MM.1S (cell line): ENCODE measurements at regions not wholly inside any gene's neighbourhood (a gene's known extent, or its start where the extent isn't known, plus 50 kb on each side); places are given as distances from the start of the nearest gene placed in this dataset.

Experiments
- DNase-seq: peaks from one replicate; pipeline ENCODE4 v3.0.0-alpha.2; 2015
- H2AFZ ChIP-seq: fragments of 300-600 bp; sonication (generic); 2 replicates; pipeline ENCODE4 v1.6.0; 2016; ENCODE audit warnings: antibody characterized with exemption, low read length
- H3F3A ChIP-seq: fragments of 300-600 bp; sonication (generic); 2 replicates; pipeline ENCODE4 v1.6.1; 2016; ENCODE audit warnings: mild to moderate bottlenecking, antibody characterized with exemption, low read length, moderate library complexity, mixed read lengths; ENCODE audit not compliant: insufficient read depth
- H3K27ac ChIP-seq: fragments of 300-600 bp; sonication (generic); 2 replicates; pipeline ENCODE4 v1.5.1; 2016; ENCODE audit warnings: mild to moderate bottlenecking, low read length
- H3K27me3 ChIP-seq: fragments of 300-600 bp; sonication (generic); replicated peaks from 2 replicates; pipeline ENCODE4 v1.6.0; 2016; ENCODE audit warnings: low read length; ENCODE audit not compliant: insufficient read depth
- H3K36me3 ChIP-seq: fragments of 300-600 bp; sonication (generic); replicated peaks from 2 replicates; pipeline ENCODE4 v1.6.1; 2016; ENCODE audit warnings: mild to moderate bottlenecking, low read length, mixed read lengths; ENCODE audit not compliant: insufficient read depth
- H3K4me1 ChIP-seq: fragments of 300-600 bp; sonication (generic); 2 replicates; pipeline ENCODE4 v1.6.1; 2016; ENCODE audit warnings: low read length, mixed read lengths
- H3K4me2 ChIP-seq: fragments of 300-600 bp; sonication (generic); 2 replicates; pipeline ENCODE4 v1.6.0; 2016; ENCODE audit warnings: low read depth, low read length
- H3K4me3 ChIP-seq: fragments of 300-600 bp; sonication (generic); 2 replicates; pipeline ENCODE4 v1.5.1; 2016; ENCODE audit warnings: low read length, mixed read lengths
- H3K79me2 ChIP-seq: fragments of 300-600 bp; sonication (generic); 2 replicates; pipeline ENCODE4 v1.6.1; 2016; ENCODE audit warnings: mixed run types, low read length, mixed read lengths
- H3K9ac ChIP-seq: fragments of 300-600 bp; sonication (generic); 2 replicates; pipeline ENCODE4 v1.6.1; 2016; ENCODE audit warnings: low read length, mixed read lengths
- H3K9me2 ChIP-seq: fragments of 300-600 bp; sonication (generic); replicated peaks from 2 replicates; pipeline ENCODE4 v1.6.1; 2016; ENCODE audit warnings: mild to moderate bottlenecking, low read length, mixed read lengths; ENCODE audit not compliant: insufficient read depth
- H3K9me3 ChIP-seq: fragments of 300-600 bp; sonication (generic); replicated peaks from 2 replicates; pipeline ENCODE4 v1.6.1; 2016; ENCODE audit warnings: mild to moderate bottlenecking, low read length, mixed read lengths; ENCODE audit not compliant: insufficient read depth
- H4K20me1 ChIP-seq: fragments of 300-600 bp; sonication (generic); 2 replicates; pipeline ENCODE4 v1.6.1; 2016; ENCODE audit warnings: mild to moderate bottlenecking, low read length, moderate library complexity, mixed read lengths; ENCODE audit not compliant: insufficient read depth
- CTCF ChIP-seq: fragments of 300-600 bp; sonication (generic); IDR thresholded peaks from 2 replicates; pipeline ENCODE4 v1.5.1; 2016; ENCODE audit warnings: antibody characterized with exemption, low read length, mixed read lengths
- EZH2 ChIP-seq: fragments of 300-600 bp; sonication (generic); optimal IDR thresholded peaks from 2 replicates; pipeline ENCODE3; 2017; ENCODE audit warnings: low read depth, mild to moderate bottlenecking, antibody characterized with exemption, low read length, mixed read lengths
- EZH2phosphoT487 ChIP-seq: fragments of 300-600 bp; sonication (generic); IDR thresholded peaks from 2 replicates; pipeline ENCODE4 v1.6.1; 2018; ENCODE audit warnings: antibody characterized with exemption, low read length

- Histone ChIP-seq H3K4me1 (no peaks in the 10 kb centered on the region), H3K4me2 (no peak overlapping the region), H3F3A (no peaks in the 10 kb centered on the region), H3K9me3 (no peaks in the 10 kb centered on the region), H3K9ac (no peak overlapping the region), H2AFZ (no peak overlapping the region), H3K27me3 (no peaks in the 10 kb centered on the region), H3K9me2 (no peaks in the 10 kb centered on the region), H3K79me2 (no peaks in the 10 kb centered on the region), H3K36me3 (no peaks in the 10 kb centered on the region), H4K20me1 (no peaks in the 10 kb centered on the region), H3K27ac (no peak overlapping the region), H3K4me3 (no peak overlapping the region)
- DNase-seq, result no peak
- TF ChIP-seq EZH2phosphoT487, result no peak
- no peak for TF ChIP-seq EZH2
- TF ChIP-seq CTCF, result no peak
These were observed 306.5 kb downstream of the PRDM5 start for GRCh38 chr4:120616041-120616440.

- H3K4me1 ChIP-seq, result no peaks in the 10 kb centered on the region
- H3K9ac ChIP-seq, result no peak overlapping the region
- no peaks in the 10 kb centered on the region for H3K9me3 ChIP-seq
- TF ChIP-seq CTCF (no peak), EZH2phosphoT487 (no peak), EZH2 (no peak)
- H3K79me2 ChIP-seq, result no peaks in the 10 kb centered on the region
- no peak for DNase-seq
- H3F3A ChIP-seq, result no peaks in the 10 kb centered on the region
- H3K36me3 ChIP-seq, result no peaks in the 10 kb centered on the region
- H3K4me2 ChIP-seq, result no peak overlapping the region
- H4K20me1 ChIP-seq, result no peaks in the 10 kb centered on the region
- H3K27ac ChIP-seq, result no peak overlapping the region
- no peak overlapping the region for H3K4me3 ChIP-seq
- H3K9me2 ChIP-seq, result no peaks in the 10 kb centered on the region
- H3K27me3 ChIP-seq, result no peaks in the 10 kb centered on the region
- no peak overlapping the region for H2AFZ ChIP-seq
These were observed 308.7 kb downstream of the PRDM5 start for GRCh38 chr4:120613778-120614177.

- Histone ChIP-seq H3K4me3 (no peak overlapping the region), H3K9me2 (no peaks in the 10 kb centered on the region), H3K36me3 (no peaks in the 10 kb centered on the region), H3K4me1 (no peaks in the 10 kb centered on the region), H3F3A (no peaks in the 10 kb centered on the region), H3K27ac (no peak overlapping the region), H3K4me2 (no peak overlapping the region), H3K9ac (no peak overlapping the region), H3K27me3 (no peaks in the 10 kb centered on the region), H3K79me2 (no peaks in the 10 kb centered on the region), H3K9me3 (no peaks in the 10 kb centered on the region), H2AFZ (no peak overlapping the region), H4K20me1 (no peaks in the 10 kb centered on the region)
- no peak for TF ChIP-seq EZH2phosphoT487
- TF ChIP-seq EZH2, result no peak
- TF ChIP-seq CTCF, result no peak
- DNase-seq, result no peak
These were observed 311.4 kb downstream of the PRDM5 start for GRCh38 chr4:120611092-120611491.

GRCh38 chr4:120591038-120591437 lies 331.5 kb downstream of the PRDM5 start:
- no peaks in the 10 kb centered on the region for H3K27me3 ChIP-seq
- H3K9me3 ChIP-seq, result no peaks in the 10 kb centered on the region
- H3K27ac ChIP-seq, result no peak overlapping the region
- H3K4me1 ChIP-seq, result no peaks in the 10 kb centered on the region
- TF ChIP-seq EZH2phosphoT487 (no peak), EZH2 (no peak), CTCF (no peak)
- H3F3A ChIP-seq, result no peaks in the 10 kb centered on the region
- no peak for DNase-seq
- H3K9me2 ChIP-seq, result no peaks in the 10 kb centered on the region
- H3K4me3 ChIP-seq, result no peak overlapping the region
- H3K4me2 ChIP-seq, result no peak overlapping the region
- H3K36me3 ChIP-seq, result no peaks in the 10 kb centered on the region
- no peaks in the 10 kb centered on the region for H4K20me1 ChIP-seq
- H3K9ac ChIP-seq, result no peak overlapping the region
- no peaks in the 10 kb centered on the region for H3K79me2 ChIP-seq
- H2AFZ ChIP-seq, result no peak overlapping the region
